HEK293 (cell line): ENCODE measurements at regions not wholly inside any gene's neighbourhood (a gene's known extent, or its start where the extent isn't known, plus 50 kb on each side); places are given as distances from the start of the nearest gene placed in this dataset.

Experiments used
- CTCF ChIA-PET: fragments of 350-600 bp; formaldehyde crosslinking; extraction: SDS; loops from one replicate; lab custom pipeline; 2021; ENCODE audit warnings: antibody characterized with exemption; lab: Yijun Ruan, JAX
- POLR2A ChIA-PET: fragments of 300-600 bp; formaldehyde crosslinking; extraction: SDS; loops from one replicate; lab custom pipeline; 2020; ENCODE audit warnings: antibody characterized with exemption, inconsistent platforms; lab: Yijun Ruan, JAX
- H3K27ac ChIP-seq: fragments of 200-500 bp; sonication (Bioruptor generic); 2 replicates; pipeline ENCODE4 v1.5.1; 2014; ENCODE audit warnings: low read depth, low read length, control low read depth, inconsistent platforms; ENCODE audit errors: extremely low read depth
- H3K36me3 ChIP-seq, 2 experiments: fragments of 200-500 bp in 1 of 2; sonication (Bioruptor generic) in 1 of 2; 1 replicate in 1 of 2; 2 replicates in 1 of 2; pipeline ENCODE4 v1.5.1; 2014 to 2017; ENCODE audit warnings: inconsistent platforms in 2 of 2, low read length in 2 of 2; ENCODE audit not compliant: control insufficient read depth in 2 of 2, insufficient read depth in 1 of 2
- H3K4me1 ChIP-seq: fragments of 200-500 bp; sonication (Bioruptor generic); 2 replicates; pipeline ENCODE4 v1.5.1; 2014; ENCODE audit warnings: mild to moderate bottlenecking, low read length, inconsistent platforms; ENCODE audit not compliant: control insufficient read depth, insufficient read depth
- H3K4me3 ChIP-seq: 2 replicates; pipeline ENCODE4 v1.5.1; 2011; ENCODE audit warnings: low read depth, mild to moderate bottlenecking, control low read depth, low read length, moderate library complexity
- H3K9me3 ChIP-seq: fragments of 200-500 bp; sonication (Bioruptor generic); 2 replicates; pipeline ENCODE4 v1.5.1; 2014; ENCODE audit warnings: low read depth, low read length, inconsistent platforms; ENCODE audit not compliant: control insufficient read depth, insufficient read depth
- BCL11A ChIP-seq: fragments of 450-650 bp; formaldehyde crosslinking; IDR thresholded peaks from 2 replicates; pipeline ENCODE4 v1.5.1; 2016; ENCODE audit warnings: low read depth, missing biosample characterization, missing genetic modification characterization
- HIC1 ChIP-seq: fragments of 450-650 bp; formaldehyde crosslinking; IDR thresholded peaks from 2 replicates; pipeline ENCODE4 v1.5.1; 2016; ENCODE audit warnings: missing biosample characterization, missing genetic modification characterization
- KLF10 ChIP-seq: fragments of 450-650 bp; IDR thresholded peaks from 2 replicates; pipeline ENCODE4 v1.5.1; 2018; ENCODE audit warnings: missing biosample characterization, mild to moderate bottlenecking, missing genetic modification characterization
- KLF16 ChIP-seq: fragments of 450-650 bp; formaldehyde crosslinking; IDR thresholded peaks from 2 replicates; pipeline ENCODE4 v1.5.1; 2017; ENCODE audit warnings: missing biosample characterization, missing genetic modification characterization
- MYNN ChIP-seq: fragments of 450-650 bp; formaldehyde crosslinking; IDR thresholded peaks from 2 replicates; pipeline ENCODE4 v1.5.1; 2016; ENCODE audit warnings: missing biosample characterization, missing genetic modification characterization, borderline replicate concordance
- MZF1 ChIP-seq: fragments of 450-650 bp; formaldehyde crosslinking; IDR thresholded peaks from 2 replicates; pipeline ENCODE4 v1.5.1; 2017; ENCODE audit warnings: missing biosample characterization, missing genetic modification characterization, borderline replicate concordance
- RBAK ChIP-seq: fragments of 450-650 bp; formaldehyde crosslinking; IDR thresholded peaks from 2 replicates; pipeline ENCODE4 v1.5.1; 2016; ENCODE audit warnings: missing biosample characterization, missing genetic modification characterization
- SALL2 ChIP-seq: fragments of 450-650 bp; formaldehyde crosslinking; IDR thresholded peaks from 2 replicates; pipeline ENCODE4 v1.5.0; 2017; ENCODE audit warnings: missing biosample characterization, mild to moderate bottlenecking, missing genetic modification characterization, borderline replicate concordance
- SCRT2 ChIP-seq: fragments of 450-650 bp; formaldehyde crosslinking; IDR thresholded peaks from 2 replicates; pipeline ENCODE4 v1.5.1; 2016; ENCODE audit warnings: missing biosample characterization, missing genetic modification characterization
- SP3 ChIP-seq: fragments of 450-650 bp; formaldehyde crosslinking; IDR thresholded peaks from 2 replicates; pipeline ENCODE4 v1.5.1; 2016; ENCODE audit warnings: missing biosample characterization, missing genetic modification characterization
- SP7 ChIP-seq: fragments of 450-650 bp; formaldehyde crosslinking; IDR thresholded peaks from 2 replicates; pipeline ENCODE4 v1.5.1; 2016; ENCODE audit warnings: missing biosample characterization, missing genetic modification characterization
- ZFP3 ChIP-seq: fragments of 450-650 bp; formaldehyde crosslinking; IDR thresholded peaks from 2 replicates; pipeline ENCODE4 v1.5.1; 2016; ENCODE audit warnings: low read depth, missing biosample characterization, missing genetic modification characterization
- ZFP37 ChIP-seq: fragments of 450-650 bp; formaldehyde crosslinking; IDR thresholded peaks from 2 replicates; pipeline ENCODE4 v1.5.1; 2016; ENCODE audit warnings: missing biosample characterization, missing genetic modification characterization
- ZNF114 ChIP-seq: fragments of 450-650 bp; formaldehyde crosslinking; IDR thresholded peaks from 2 replicates; pipeline ENCODE4 v1.5.0; 2017; ENCODE audit warnings: missing biosample characterization, missing genetic modification characterization
- ZNF202 ChIP-seq: fragments of 450-650 bp; formaldehyde crosslinking; IDR thresholded peaks from 2 replicates; pipeline ENCODE4 v1.5.1; 2016; ENCODE audit warnings: missing biosample characterization, missing genetic modification characterization, borderline replicate concordance
- ZNF324 ChIP-seq: fragments of 450-650 bp; formaldehyde crosslinking; IDR thresholded peaks from 2 replicates; pipeline ENCODE4 v1.5.1; 2016; ENCODE audit warnings: missing biosample characterization, missing genetic modification characterization
- ZNF341 ChIP-seq: fragments of 450-650 bp; formaldehyde crosslinking; IDR thresholded peaks from 2 replicates; pipeline ENCODE4; 2016; ENCODE audit warnings: low read depth, missing biosample characterization, missing genetic modification characterization
- ZNF48 ChIP-seq: fragments of 450-650 bp; formaldehyde crosslinking; IDR thresholded peaks from 2 replicates; pipeline ENCODE4 v1.5.1; 2016; ENCODE audit warnings: missing biosample characterization, missing genetic modification characterization
- ZNF501 ChIP-seq: fragments of 450-650 bp; formaldehyde crosslinking; IDR thresholded peaks from 2 replicates; pipeline ENCODE4 v1.5.1; 2016; ENCODE audit warnings: missing biosample characterization, missing genetic modification characterization
- ZNF513 ChIP-seq: fragments of 450-650 bp; IDR thresholded peaks from 2 replicates; pipeline ENCODE4 v1.5.1; 2018; ENCODE audit warnings: missing biosample characterization, missing genetic modification characterization
- ZNF514 ChIP-seq: fragments of 450-650 bp; formaldehyde crosslinking; IDR thresholded peaks from 2 replicates; pipeline ENCODE4 v1.5.1; 2016; ENCODE audit warnings: missing biosample characterization, missing genetic modification characterization
- ZNF521 ChIP-seq: fragments of 450-650 bp; formaldehyde crosslinking; IDR thresholded peaks from 2 replicates; pipeline ENCODE4 v1.5.1; 2017; ENCODE audit warnings: missing biosample characterization, mild to moderate bottlenecking, missing genetic modification characterization
- ZNF529 ChIP-seq: fragments of 450-650 bp; formaldehyde crosslinking; IDR thresholded peaks from 2 replicates; pipeline ENCODE4 v1.5.1; 2017; ENCODE audit warnings: missing genetic modification characterization, missing biosample characterization; ENCODE audit not compliant: insufficient replicate concordance
- ZNF549 ChIP-seq: fragments of 450-650 bp; IDR thresholded peaks from 2 replicates; pipeline ENCODE4 v1.5.1; 2018; ENCODE audit warnings: missing biosample characterization, missing genetic modification characterization, mild to moderate bottlenecking, inconsistent platforms, moderate library complexity
- ZNF571 ChIP-seq: fragments of 450-650 bp; formaldehyde crosslinking; IDR thresholded peaks from 2 replicates; pipeline ENCODE4 v1.5.0; 2017; ENCODE audit warnings: missing biosample characterization, missing genetic modification characterization
- ZNF621 ChIP-seq: fragments of 450-650 bp; formaldehyde crosslinking; IDR thresholded peaks from 2 replicates; pipeline ENCODE4 v1.5.1; 2017; ENCODE audit warnings: missing biosample characterization, missing genetic modification characterization
- ZNF660 ChIP-seq: fragments of 450-650 bp; IDR thresholded peaks from 2 replicates; pipeline ENCODE4 v1.5.1; 2018; ENCODE audit warnings: missing biosample characterization, mild to moderate bottlenecking, missing genetic modification characterization
- ZNF677 ChIP-seq: fragments of 450-650 bp; IDR thresholded peaks from 2 replicates; pipeline ENCODE4 v1.5.0; 2018; ENCODE audit warnings: missing biosample characterization, mild to moderate bottlenecking, missing genetic modification characterization, moderate library complexity
- ZNF785 ChIP-seq: fragments of 450-650 bp; formaldehyde crosslinking; IDR thresholded peaks from 2 replicates; pipeline ENCODE4 v1.5.1; 2016; ENCODE audit warnings: missing biosample characterization, missing genetic modification characterization
- ZNF791 ChIP-seq: fragments of 450-650 bp; formaldehyde crosslinking; IDR thresholded peaks from 2 replicates; pipeline ENCODE4 v1.5.1; 2016; ENCODE audit warnings: missing biosample characterization, missing genetic modification characterization
- TF ChIP-seq, protein P1 (sequence below): fragments of 450-650 bp; formaldehyde crosslinking; IDR thresholded peaks from 2 replicates; pipeline ENCODE4 v1.5.0; 2017; ENCODE audit warnings: missing biosample characterization, missing genetic modification characterization, borderline replicate concordance
- TF ChIP-seq, protein P2 (sequence below): fragments of 450-650 bp; formaldehyde crosslinking; IDR thresholded peaks from 2 replicates; pipeline ENCODE4 v1.5.1; 2017; ENCODE audit warnings: missing biosample characterization, missing genetic modification characterization

GRCh38 chr5:110054240-110054639 is 364.5 kb downstream of the MAN2A1 start:
- CTCF ChIA-PET: interaction anchor here (0.5 to 1.3 kb wide), 8 partner anchors 8 to 1792 kb away, joined by 3 to 5 read pairs (median 4); no protein-coding TSS in a partner anchor
- no peaks in the 10 kb centered on the region for H3K9me3 ChIP-seq
- no peaks in the 10 kb centered on the region for H3K4me1 ChIP-seq
- H3K36me3 ChIP-seq: no peaks in the 10 kb centered on the region
- POLR2A ChIA-PET: no interaction called here
- no peak overlapping the region for H3K27ac ChIP-seq
- H3K4me3 ChIP-seq: no peak overlapping the region
- TF ChIP-seq MZF1 (no peak; the same call in 1 of the 2 replicates), ZNF48 (tag by site-specific recombination) (no peak), ZNF324 (no peak), SCRT2 (tag by site-specific recombination) (no peak), BCL11A (tag by site-specific recombination) (no peak), ZNF114 (tag by site-specific recombination) (0 out of 2 replicates have a peak, but pooled peaks have one; percentile 76), ZNF341 (tag by site-specific recombination) (no peak), ZNF549 (tag by site-specific recombination) (peak; percentile 88), SP7 (no peak), ZNF529 (tag by site-specific recombination) (peak; percentile 80), ZFP37 (tag by site-specific recombination) (no peak), HIC1 (tag by site-specific recombination) (no peak), RBAK (tag by site-specific recombination) (no peak), KLF16 (tag by site-specific recombination) (no peak), ZFP3 (no peak), ZNF660 (tag by site-specific recombination) (peak; percentile 92), ZNF621 (tag by site-specific recombination) (no peak), ZNF521 (tag by site-specific recombination) (no peak), ZNF571 (tag by site-specific recombination) (no peak), ZNF501 (tag by site-specific recombination) (no peak), ZNF785 (tag by site-specific recombination) (no peak), KLF10 (peak; percentile 79), ZNF514 (tag by site-specific recombination) (no peak), ZNF791 (tag by site-specific recombination) (no peak), SALL2 (0 out of 2 replicates have a peak, but pooled peaks have one; percentile 60), SP3 (tag by site-specific recombination) (no peak), ZNF513 (tag by site-specific recombination) (peak; percentile 61), ZNF202 (tag by site-specific recombination) (no peak), MYNN (no peak), ZNF677 (tag by site-specific recombination) (no peak)
- TF ChIP-seq, protein P1, sequence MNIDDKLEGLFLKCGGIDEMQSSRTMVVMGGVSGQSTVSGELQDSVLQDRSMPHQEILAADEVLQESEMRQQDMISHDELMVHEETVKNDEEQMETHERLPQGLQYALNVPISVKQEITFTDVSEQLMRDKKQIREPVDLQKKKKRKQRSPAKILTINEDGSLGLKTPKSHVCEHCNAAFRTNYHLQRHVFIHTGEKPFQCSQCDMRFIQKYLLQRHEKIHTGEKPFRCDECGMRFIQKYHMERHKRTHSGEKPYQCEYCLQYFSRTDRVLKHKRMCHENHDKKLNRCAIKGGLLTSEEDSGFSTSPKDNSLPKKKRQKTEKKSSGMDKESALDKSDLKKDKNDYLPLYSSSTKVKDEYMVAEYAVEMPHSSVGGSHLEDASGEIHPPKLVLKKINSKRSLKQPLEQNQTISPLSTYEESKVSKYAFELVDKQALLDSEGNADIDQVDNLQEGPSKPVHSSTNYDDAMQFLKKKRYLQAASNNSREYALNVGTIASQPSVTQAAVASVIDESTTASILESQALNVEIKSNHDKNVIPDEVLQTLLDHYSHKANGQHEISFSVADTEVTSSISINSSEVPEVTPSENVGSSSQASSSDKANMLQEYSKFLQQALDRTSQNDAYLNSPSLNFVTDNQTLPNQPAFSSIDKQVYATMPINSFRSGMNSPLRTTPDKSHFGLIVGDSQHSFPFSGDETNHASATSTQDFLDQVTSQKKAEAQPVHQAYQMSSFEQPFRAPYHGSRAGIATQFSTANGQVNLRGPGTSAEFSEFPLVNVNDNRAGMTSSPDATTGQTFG (tag by site-specific recombination): no peak
- TF ChIP-seq, protein P2, sequence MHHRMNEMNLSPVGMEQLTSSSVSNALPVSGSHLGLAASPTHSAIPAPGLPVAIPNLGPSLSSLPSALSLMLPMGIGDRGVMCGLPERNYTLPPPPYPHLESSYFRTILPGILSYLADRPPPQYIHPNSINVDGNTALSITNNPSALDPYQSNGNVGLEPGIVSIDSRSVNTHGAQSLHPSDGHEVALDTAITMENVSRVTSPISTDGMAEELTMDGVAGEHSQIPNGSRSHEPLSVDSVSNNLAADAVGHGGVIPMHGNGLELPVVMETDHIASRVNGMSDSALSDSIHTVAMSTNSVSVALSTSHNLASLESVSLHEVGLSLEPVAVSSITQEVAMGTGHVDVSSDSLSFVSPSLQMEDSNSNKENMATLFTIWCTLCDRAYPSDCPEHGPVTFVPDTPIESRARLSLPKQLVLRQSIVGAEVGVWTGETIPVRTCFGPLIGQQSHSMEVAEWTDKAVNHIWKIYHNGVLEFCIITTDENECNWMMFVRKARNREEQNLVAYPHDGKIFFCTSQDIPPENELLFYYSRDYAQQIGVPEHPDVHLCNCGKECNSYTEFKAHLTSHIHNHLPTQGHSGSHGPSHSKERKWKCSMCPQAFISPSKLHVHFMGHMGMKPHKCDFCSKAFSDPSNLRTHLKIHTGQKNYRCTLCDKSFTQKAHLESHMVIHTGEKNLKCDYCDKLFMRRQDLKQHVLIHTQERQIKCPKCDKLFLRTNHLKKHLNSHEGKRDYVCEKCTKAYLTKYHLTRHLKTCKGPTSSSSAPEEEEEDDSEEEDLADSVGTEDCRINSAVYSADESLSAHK: no peak
